BJ (cell line): ENCODE measurements at regions not wholly inside any gene's neighbourhood (a gene's known extent, or its start where the extent isn't known, plus 50 kb on each side); places are given as distances from the start of the nearest gene placed in this dataset.

ENCODE experiments used
- CTCF ChIA-PET: fragments of 350-600 bp; formaldehyde crosslinking; extraction: SDS; loops from one replicate; lab custom pipeline; 2021; ENCODE audit warnings: antibody characterized with exemption, inconsistent platforms; lab: Yijun Ruan, JAX
- POLR2A ChIA-PET: fragments of 300-600 bp; sonication (Branson Sonifier 250); formaldehyde crosslinking; extraction: SDS; loops from one replicate; lab custom pipeline; 2021; ENCODE audit warnings: antibody characterized with exemption; lab: Charles Lee
- DNase-seq: peaks from one replicate; pipeline ENCODE4 v3.0.0-alpha.2; 2011; ENCODE audit warnings: low read depth
- H3K27me3 ChIP-seq: 2 replicates; pipeline ENCODE4 v1.6.0; 2011; ENCODE audit warnings: low read length; ENCODE audit not compliant: control insufficient read depth, insufficient read depth
- H3K36me3 ChIP-seq: 2 replicates; pipeline ENCODE4 v1.5.1; 2011; ENCODE audit warnings: low read length; ENCODE audit not compliant: control insufficient read depth, insufficient read depth
- H3K4me3 ChIP-seq: 2 replicates; pipeline ENCODE4 v1.5.1; 2011; ENCODE audit warnings: low read depth, mild to moderate bottlenecking, control low read depth, low read length
- TF ChIP-seq, protein P1 (sequence below): IDR thresholded peaks from 2 replicates; pipeline ENCODE4 v1.5.1; 2011; ENCODE audit warnings: low read depth, mild to moderate bottlenecking, control low read depth, inconsistent platforms, low read length, moderate library complexity; ENCODE audit not compliant: insufficient read depth

DNA sequence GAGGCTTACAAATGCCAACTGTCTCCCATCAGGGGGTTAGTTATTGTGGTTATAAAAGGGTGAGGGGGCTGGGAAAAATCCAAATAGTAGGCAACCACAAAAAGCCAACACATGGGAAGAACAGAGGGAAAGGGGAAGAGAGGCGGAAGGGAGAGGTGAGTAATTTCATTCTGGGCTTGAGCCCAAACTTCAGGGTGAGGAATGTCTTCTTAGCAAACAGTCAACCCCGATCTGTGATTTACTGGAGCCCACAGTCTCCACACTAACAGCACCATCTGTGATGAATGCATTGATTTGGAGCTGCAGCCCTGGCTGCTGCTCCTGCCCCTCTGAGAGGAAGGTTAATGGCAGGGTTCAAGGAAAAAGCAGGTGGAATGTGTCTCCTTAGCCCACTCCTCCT lies 162.2 kb upstream of the GPR101 start:
- POLR2A ChIA-PET = no interaction called here
- no peak for DNase-seq
- H3K36me3 ChIP-seq = no peaks in the 10 kb centered on the region
- no peaks in the 10 kb centered on the region for H3K27me3 ChIP-seq
- CTCF ChIA-PET = no interaction called here
- TF ChIP-seq, protein P1, sequence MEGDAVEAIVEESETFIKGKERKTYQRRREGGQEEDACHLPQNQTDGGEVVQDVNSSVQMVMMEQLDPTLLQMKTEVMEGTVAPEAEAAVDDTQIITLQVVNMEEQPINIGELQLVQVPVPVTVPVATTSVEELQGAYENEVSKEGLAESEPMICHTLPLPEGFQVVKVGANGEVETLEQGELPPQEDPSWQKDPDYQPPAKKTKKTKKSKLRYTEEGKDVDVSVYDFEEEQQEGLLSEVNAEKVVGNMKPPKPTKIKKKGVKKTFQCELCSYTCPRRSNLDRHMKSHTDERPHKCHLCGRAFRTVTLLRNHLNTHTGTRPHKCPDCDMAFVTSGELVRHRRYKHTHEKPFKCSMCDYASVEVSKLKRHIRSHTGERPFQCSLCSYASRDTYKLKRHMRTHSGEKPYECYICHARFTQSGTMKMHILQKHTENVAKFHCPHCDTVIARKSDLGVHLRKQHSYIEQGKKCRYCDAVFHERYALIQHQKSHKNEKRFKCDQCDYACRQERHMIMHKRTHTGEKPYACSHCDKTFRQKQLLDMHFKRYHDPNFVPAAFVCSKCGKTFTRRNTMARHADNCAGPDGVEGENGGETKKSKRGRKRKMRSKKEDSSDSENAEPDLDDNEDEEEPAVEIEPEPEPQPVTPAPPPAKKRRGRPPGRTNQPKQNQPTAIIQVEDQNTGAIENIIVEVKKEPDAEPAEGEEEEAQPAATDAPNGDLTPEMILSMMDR = no peak
- no peak overlapping the region for H3K4me3 ChIP-seq

DNA sequence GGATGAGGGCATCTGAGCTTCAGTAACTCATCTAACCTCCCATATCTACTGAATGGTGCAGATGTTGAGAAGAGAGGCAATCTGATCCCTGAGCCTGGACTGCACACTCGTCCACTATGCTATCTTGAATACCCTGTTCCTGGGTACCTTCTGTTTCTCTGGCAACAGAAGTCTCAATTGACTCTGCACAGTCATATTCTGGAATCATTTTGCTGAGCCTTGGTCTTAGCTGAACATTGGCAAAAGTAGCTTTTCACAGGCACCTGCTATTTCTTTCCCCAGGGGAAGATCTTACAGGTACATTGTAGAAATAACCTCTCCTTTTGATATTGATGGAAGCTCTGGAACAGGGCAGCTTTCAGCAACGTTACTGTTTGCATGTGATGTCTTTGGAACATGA lies 161.5 kb upstream of the GPR101 start:
- Histone ChIP-seq H3K36me3 (no peaks in the 10 kb centered on the region), H3K4me3 (no peak overlapping the region), H3K27me3 (no peaks in the 10 kb centered on the region)
- TF ChIP-seq, protein P1 = no peak
- no peak for DNase-seq
- ChIA-PET POLR2A (no interaction called here), CTCF (no interaction called here)

DNA sequence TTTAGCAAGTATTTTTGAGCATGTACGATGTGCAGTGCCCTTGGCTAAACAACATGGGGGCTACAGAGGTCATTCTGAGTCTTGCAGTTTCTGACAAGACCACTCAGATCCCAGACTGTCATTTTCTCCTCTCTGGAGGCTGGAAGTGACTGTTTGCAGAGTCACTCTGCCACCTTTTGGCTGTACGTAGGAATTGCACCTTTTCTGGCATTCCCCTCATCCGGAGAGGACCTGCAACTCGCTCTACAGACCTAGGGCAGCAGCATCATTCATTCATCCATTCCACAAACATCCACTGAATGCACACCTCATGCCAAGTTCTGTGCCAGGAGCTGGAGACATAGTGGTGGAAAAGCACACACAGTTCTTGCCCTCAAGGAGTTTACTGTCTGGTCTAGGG lies 160.4 kb upstream of the GPR101 start:
- ChIA-PET POLR2A (no interaction called here), CTCF (interaction anchor here (0.6 kb wide), 1 partner anchor 9 kb away, joined by 3 read pairs; no protein-coding TSS in a partner anchor)
- H3K27me3 ChIP-seq = no peaks in the 10 kb centered on the region
- TF ChIP-seq, protein P1 = 0 out of 2 replicates have a peak, but pooled peaks have one; percentile 10
- H3K36me3 ChIP-seq = no peaks in the 10 kb centered on the region
- no peak for DNase-seq
- H3K4me3 ChIP-seq = no peak overlapping the region

DNA sequence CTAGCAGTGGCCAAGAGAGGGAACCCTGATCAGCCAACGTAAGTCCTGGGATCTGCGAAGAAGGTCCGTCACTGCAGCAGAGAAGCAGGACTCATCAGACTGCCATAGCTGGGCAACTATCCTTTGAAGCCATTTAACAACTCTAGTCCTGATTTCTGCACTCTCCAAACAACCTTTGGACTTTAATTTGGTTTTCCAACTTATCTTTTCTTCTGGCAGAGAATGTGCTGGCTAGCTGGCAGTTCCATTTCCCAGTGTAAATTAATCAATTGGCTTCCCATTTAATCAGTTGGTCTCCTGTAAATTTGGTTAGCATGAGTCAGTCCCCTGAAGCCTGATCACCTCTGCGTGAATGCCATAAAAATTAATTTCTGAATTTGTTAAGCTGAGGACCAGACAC lies 153.7 kb upstream of the GPR101 start:
- DNase-seq = no peak
- Histone ChIP-seq H3K36me3 (no peaks in the 10 kb centered on the region), H3K4me3 (no peak overlapping the region), H3K27me3 (no peaks in the 10 kb centered on the region)
- TF ChIP-seq, protein P1 = no peak
- ChIA-PET POLR2A (no interaction called here), CTCF (no interaction called here)

DNA sequence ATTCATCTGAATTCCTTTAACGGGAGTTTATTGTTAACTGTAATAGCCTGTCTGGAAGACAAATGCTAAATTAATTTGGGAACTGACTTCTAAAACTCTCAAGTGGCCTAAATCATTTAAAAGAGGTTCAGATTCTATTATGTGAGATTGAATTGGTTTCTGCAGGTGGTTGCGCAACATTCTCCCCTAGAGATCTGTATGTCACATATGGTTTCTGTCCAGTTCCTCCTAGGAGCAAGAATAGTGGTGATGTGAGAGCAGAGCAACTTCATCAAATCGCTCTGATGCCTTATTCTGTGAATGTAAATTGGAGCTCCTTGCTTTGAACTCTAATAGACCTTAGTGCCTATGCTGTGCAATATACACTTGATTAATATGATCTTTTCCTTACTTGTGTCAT lies 144.6 kb upstream of the GPR101 start:
- CTCF ChIA-PET = no interaction called here
- H3K4me3 ChIP-seq = no peak overlapping the region
- no peaks in the 10 kb centered on the region for H3K27me3 ChIP-seq
- no peak for DNase-seq
- TF ChIP-seq, protein P1 = no peak
- no peaks in the 10 kb centered on the region for H3K36me3 ChIP-seq
- POLR2A ChIA-PET = no interaction called here
